Ectodermal cell (in vitro differentiated cells): ENCODE measurements at regions not wholly inside any gene's neighbourhood (a gene's known extent, or its start where the extent isn't known, plus 50 kb on each side); places are given as distances from the start of the nearest gene placed in this dataset.

ENCODE experiments used
- H3K27ac ChIP-seq: 2 replicates; pipeline ENCODE4 v1.7.0; 2013; ENCODE audit warnings: mild to moderate bottlenecking, low read depth, low read length; ENCODE audit not compliant: insufficient read depth, poor library complexity, severe bottlenecking
- H3K27me3 ChIP-seq: 2 replicates; pipeline ENCODE4 v1.7.0; 2013; ENCODE audit warnings: mild to moderate bottlenecking, low read length; ENCODE audit not compliant: insufficient read depth, control insufficient read depth, poor library complexity, severe bottlenecking
- H3K36me3 ChIP-seq: one replicate; pipeline ENCODE4 v1.7.0; 2013; ENCODE audit warnings: low read length; ENCODE audit not compliant: control insufficient read depth, insufficient read depth
- H3K4me1 ChIP-seq: one replicate; pipeline ENCODE4 v1.7.0; 2013; ENCODE audit warnings: low read length; ENCODE audit not compliant: control insufficient read depth, insufficient read depth
- H3K4me3 ChIP-seq: 2 replicates; pipeline ENCODE4 v1.7.0; 2013; ENCODE audit warnings: low read depth, low read length, control low read depth; ENCODE audit not compliant: insufficient read depth
- H3K9me3 ChIP-seq: 2 replicates; pipeline ENCODE4 v1.7.0; 2013; ENCODE audit warnings: mild to moderate bottlenecking, low read length, moderate library complexity; ENCODE audit not compliant: control insufficient read depth
- WGBS, 2 experiments: methylation state at CpG; one replicate each; pipeline ENCODE4 v1.1.7; 2013; ENCODE audit warnings: missing lambda C conversion rate in 2 of 2; 5-methylcytosine and 5-hydroxymethylcytosine counted together

DNA sequence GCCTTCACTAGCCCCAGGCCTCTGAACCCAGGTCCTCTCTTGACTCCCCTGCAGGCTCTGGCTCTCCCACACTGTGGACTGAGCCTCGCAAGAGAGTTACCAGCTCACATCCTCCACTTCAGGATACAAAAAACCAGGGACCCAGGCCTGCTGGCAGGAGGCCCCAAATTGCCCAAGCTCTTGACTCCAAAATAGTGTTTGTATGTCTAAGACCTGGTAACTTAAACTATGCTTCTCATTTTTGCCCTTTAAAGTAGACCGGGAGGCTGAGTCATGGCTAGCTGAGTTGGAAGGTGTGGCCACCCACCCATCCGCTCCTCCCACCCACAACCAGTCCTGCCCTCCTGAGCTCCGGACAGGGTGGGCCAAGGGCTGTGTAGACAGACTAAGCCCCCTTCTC, 250.0 kb downstream of the SOX9 start:
- no peaks in the 10 kb centered on the region for H3K36me3 ChIP-seq

DNA sequence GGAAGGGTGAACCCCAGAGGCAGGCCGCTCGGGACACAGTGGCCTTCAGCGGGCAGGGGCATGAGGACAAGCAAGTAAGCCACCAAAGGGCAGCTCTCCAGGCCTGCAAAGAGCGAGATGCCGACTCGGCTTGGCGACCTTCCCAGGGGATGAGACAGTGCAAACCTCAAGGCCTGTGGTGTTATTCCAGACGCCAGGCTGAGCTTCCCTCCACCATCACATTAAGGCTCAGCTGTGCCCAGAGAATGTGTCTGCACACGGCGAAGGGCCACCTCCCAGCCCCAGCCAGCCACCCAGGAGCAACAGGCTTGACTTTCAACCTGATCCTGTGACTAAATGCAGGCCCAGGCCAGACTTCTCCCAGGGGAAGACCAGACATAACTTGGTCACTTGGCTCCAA, 251.4 kb downstream of the SOX9 start:
- WGBS, 2 experiments, result 92% methylated on average over 10 of the region's 10 CpGs
- no peaks in the 10 kb centered on the region for H3K27me3 ChIP-seq

More for the DNA sequence above, 250.0 kb downstream of the SOX9 start:
- H3K27ac ChIP-seq, result no peak overlapping the region
- no peaks in the 10 kb centered on the region for H3K27me3 ChIP-seq
- WGBS, 2 experiments, result 91 to 92% methylated on average over 4 of the region's 4 CpGs
- no peak overlapping the region for H3K4me3 ChIP-seq
- peaks cover 11% of the 10 kb centered on the region for H3K4me1 ChIP-seq
- H3K9me3 ChIP-seq, result no peaks in the 10 kb centered on the region

DNA sequence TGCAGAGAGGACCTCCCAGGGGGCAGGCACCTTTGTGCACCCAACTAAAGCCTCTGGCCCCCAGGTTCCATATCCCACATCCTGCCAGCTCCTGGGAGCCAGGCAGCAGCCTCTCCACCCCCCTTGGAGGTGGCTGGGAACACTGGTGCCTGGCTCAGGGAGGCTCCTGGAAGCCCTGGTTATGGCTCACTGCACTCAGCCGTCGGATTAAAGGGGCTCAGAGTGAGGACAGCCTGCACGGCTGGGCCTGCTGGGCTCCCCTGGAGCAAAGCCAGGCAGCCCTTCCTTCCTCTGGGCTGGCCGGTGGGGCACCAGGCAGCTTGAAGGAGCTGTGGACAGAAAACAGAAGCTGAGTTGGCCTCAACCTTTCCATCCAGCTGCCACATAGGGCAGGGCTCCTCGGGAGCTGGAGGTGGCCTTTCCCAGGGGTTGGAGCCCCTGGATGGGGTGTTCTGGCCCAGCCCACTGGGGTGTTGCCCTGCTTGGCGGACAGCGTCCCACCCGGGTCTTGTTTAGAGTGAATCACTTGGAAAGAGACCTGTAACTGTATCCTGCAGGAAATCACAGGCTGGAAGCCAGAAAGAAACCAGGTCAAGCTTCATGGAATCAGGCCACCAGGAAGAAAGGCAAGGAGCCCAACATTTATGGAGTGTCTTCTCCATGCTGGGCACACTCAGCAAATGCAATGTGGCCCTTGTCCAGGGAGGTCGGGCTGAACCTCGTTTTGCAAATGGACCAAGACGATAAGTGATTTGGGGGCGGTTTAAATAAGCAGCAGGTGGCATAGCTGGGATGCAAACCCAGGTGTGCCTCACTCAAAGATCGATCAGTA, 253.3 kb downstream of the SOX9 start:
- H3K27me3 ChIP-seq, result no peaks in the 10 kb centered on the region
- 86 to 88% methylated on average over 13 of the region's 13 CpGs for WGBS, 2 experiments
- no peaks in the 10 kb centered on the region for H3K9me3 ChIP-seq
- H3K4me3 ChIP-seq, result no peak overlapping the region
- H3K36me3 ChIP-seq, result no peaks in the 10 kb centered on the region
- H3K27ac ChIP-seq, result no peak overlapping the region
- H3K4me1 ChIP-seq, result peaks cover 18% of the 10 kb centered on the region

More for the DNA sequence above, 251.4 kb downstream of the SOX9 start:
- Histone ChIP-seq H3K4me3 (no peak overlapping the region), H3K9me3 (no peaks in the 10 kb centered on the region), H3K36me3 (no peaks in the 10 kb centered on the region), H3K27ac (no peak overlapping the region), H3K4me1 (peaks cover 11% of the 10 kb centered on the region)

- Histone ChIP-seq H3K4me1 (peaks cover 25% of the 10 kb centered on the region), H3K27me3 (no peaks in the 10 kb centered on the region), H3K36me3 (no peaks in the 10 kb centered on the region), H3K27ac (no peak overlapping the region), H3K4me3 (no peak overlapping the region), H3K9me3 (no peaks in the 10 kb centered on the region)
- 91% methylated on average over 16 of the region's 16 CpGs for WGBS, 2 experiments
Observed at GRCh38 chr17:72376526-72377345, 255.9 kb downstream of the SOX9 start.

- WGBS, 2 experiments, result 70 to 73% methylated on average over 23 of the region's 23 CpGs
- Histone ChIP-seq H3K4me3 (no peak overlapping the region), H3K27me3 (no peaks in the 10 kb centered on the region), H3K27ac (no peak overlapping the region), H3K36me3 (no peaks in the 10 kb centered on the region), H3K9me3 (no peaks in the 10 kb centered on the region), H3K4me1 (peaks cover 41% of the 10 kb centered on the region)
Observed at GRCh38 chr17:72378414-72379390, 257.9 kb downstream of the SOX9 start.

DNA sequence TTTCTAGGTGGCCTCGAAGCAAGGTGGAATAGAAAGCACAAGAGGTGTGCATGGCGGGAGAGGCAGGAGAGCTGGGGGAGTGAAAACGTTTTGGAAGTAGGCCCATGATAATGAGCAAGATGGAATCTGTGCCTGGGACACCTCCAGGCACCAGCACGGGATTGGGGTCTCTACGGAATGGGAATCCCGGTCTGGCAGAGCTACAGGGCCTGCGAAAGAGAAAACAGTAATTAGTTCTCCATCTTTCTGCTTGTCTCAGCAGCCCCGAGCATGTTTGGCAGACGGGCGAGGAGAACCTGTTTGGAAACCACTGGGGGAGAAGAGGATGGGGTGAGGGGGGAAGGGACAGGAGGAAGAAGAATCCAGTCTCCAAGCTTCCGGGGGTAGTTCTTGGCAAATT, 258.7 kb downstream of the SOX9 start:
- H3K27ac ChIP-seq, result no peak overlapping the region
- no peaks in the 10 kb centered on the region for H3K27me3 ChIP-seq
- WGBS, 2 experiments, result 91 to 94% methylated on average over 11 of the region's 11 CpGs

GRCh38 chr17:72380120-72380519, 259.3 kb downstream of the SOX9 start:
- 96 to 100% methylated on average over 6 of the region's 6 CpGs for WGBS, 2 experiments

More for the DNA sequence above, 258.7 kb downstream of the SOX9 start:
- no peaks in the 10 kb centered on the region for H3K9me3 ChIP-seq
- peaks cover 38% of the 10 kb centered on the region for H3K4me1 ChIP-seq
- H3K4me3 ChIP-seq, result no peak overlapping the region
- H3K36me3 ChIP-seq, result no peaks in the 10 kb centered on the region

DNA sequence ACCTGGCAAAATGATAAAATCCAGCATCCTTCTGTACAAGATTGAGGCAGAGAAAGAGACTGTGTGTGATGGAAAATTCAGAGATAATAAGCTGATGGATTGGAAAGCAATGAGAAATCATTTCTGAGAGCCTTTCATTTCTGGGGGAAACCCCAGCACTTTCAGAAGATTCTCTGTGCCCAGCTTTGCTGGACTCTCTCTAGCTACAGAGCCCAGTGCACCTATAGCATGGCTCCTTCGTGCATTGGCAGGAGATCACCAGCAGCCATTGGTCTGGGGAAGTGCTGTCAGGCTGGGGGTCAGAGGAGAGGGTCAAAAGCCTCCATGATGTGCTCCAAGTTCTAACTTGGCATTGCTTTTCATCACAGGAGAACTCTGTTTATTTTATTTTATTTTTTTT, 259.9 kb downstream of the SOX9 start:
- WGBS, 2 experiments, result 85 to 100% methylated on average over 1 of the region's 1 CpG
- Histone ChIP-seq H3K4me3 (no peak overlapping the region), H3K4me1 (peaks cover 31% of the 10 kb centered on the region), H3K27ac (no peak overlapping the region), H3K27me3 (no peaks in the 10 kb centered on the region), H3K36me3 (no peaks in the 10 kb centered on the region), H3K9me3 (no peaks in the 10 kb centered on the region)

More at GRCh38 chr17:72380120-72380519, 259.3 kb downstream of the SOX9 start:
- Histone ChIP-seq H3K27ac (no peak overlapping the region), H3K36me3 (no peaks in the 10 kb centered on the region), H3K4me1 (peaks cover 32% of the 10 kb centered on the region), H3K9me3 (no peaks in the 10 kb centered on the region), H3K4me3 (no peak overlapping the region), H3K27me3 (no peaks in the 10 kb centered on the region)

- 23 to 32% methylated on average over 9 to 12 of the region's 12 CpGs for WGBS, 2 experiments
- H3K27me3 ChIP-seq, result no peaks in the 10 kb centered on the region
- no peak overlapping the region for H3K27ac ChIP-seq
- H3K9me3 ChIP-seq, result no peaks in the 10 kb centered on the region
- H3K4me3 ChIP-seq, result no peak overlapping the region
- no peaks in the 10 kb centered on the region for H3K36me3 ChIP-seq
- H3K4me1 ChIP-seq, result peaks cover 31% of the 10 kb centered on the region
Observed at GRCh38 chr17:72381597-72382397, 261.0 kb downstream of the SOX9 start.
